HAP-1 (cell line): ENCODE measurements at regions not wholly inside any gene's neighbourhood (a gene's known extent, or its start where the extent isn't known, plus 50 kb on each side); places are given as distances from the start of the nearest gene placed in this dataset.
A peak's percentile ranks its signal among the peaks of the same experiment; 100 is the strongest.

Source experiments
- DNase-seq, 2 experiments: peaks; one replicate each; pipeline ENCODE4 v3.0.0-alpha.2; 2016 to 2020; ENCODE audit warnings: low spot score in 2 of 2
- H3K27me3 ChIP-seq: fragments of 250-450 bp; sonication (Bioruptor Pico); 2 replicates; pipeline ENCODE4 v1.5.1; 2020; ENCODE audit warnings: low read depth, mild to moderate bottlenecking, moderate library complexity
- H3K36me3 ChIP-seq: fragments of 250-450 bp; sonication (Bioruptor Pico); replicated peaks from 2 replicates; pipeline ENCODE4 v1.5.1; 2020; ENCODE audit warnings: mild to moderate bottlenecking
- H3K4me1 ChIP-seq: fragments of 250-450 bp; sonication (Bioruptor Pico); 2 replicates; pipeline ENCODE4 v1.5.1; 2020; ENCODE audit warnings: mild to moderate bottlenecking
- H3K4me3 ChIP-seq: fragments of 250-450 bp; sonication (Bioruptor Pico); 2 replicates; pipeline ENCODE4 v1.5.1; 2020; ENCODE audit warnings: mild to moderate bottlenecking, moderate library complexity
- H3K9me3 ChIP-seq: fragments of 250-450 bp; sonication (Bioruptor Pico); 2 replicates; pipeline ENCODE4 v1.5.1; 2020; ENCODE audit warnings: mild to moderate bottlenecking, moderate library complexity
- in situ Hi-C: fragments of 300-500 bp; cut with MboI; formaldehyde crosslinking; loops from 3 replicates; pipeline ENCODE4 v1.14.3; 2020; ENCODE audit warnings: low sequenced_read_pairs, inconsistent platforms, mixed read lengths

DNA sequence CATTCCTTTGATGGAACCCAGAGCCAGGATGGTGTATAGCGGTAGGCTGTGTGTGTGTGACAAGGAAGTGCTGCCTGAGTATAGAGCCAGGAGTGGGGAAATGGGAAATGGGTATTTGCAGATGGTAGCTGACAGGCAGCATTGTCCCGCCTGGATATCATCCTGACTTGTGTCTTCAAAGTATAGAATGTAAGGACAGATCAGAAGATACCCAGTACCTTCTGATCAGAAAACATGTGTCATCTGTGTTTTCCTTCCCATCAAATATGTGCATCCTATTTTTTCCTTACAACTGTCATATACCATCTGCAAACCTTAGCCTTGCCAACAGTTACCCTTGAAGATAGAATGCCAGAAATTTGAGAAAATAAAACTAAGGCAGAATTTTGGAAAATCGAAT lies 146.2 kb upstream of the CBLB start:
- Histone ChIP-seq H3K27me3 (no peaks in the 10 kb centered on the region), H3K36me3 (no peaks in the 10 kb centered on the region), H3K9me3 (no peaks in the 10 kb centered on the region), H3K4me3 (no peak overlapping the region), H3K4me1 (no peaks in the 10 kb centered on the region)
- in situ Hi-C loops: no loop called here
- DNase-seq: no peak

- H3K4me3 ChIP-seq: no peak overlapping the region
- H3K9me3 ChIP-seq: no peaks in the 10 kb centered on the region
- no peaks in the 10 kb centered on the region for H3K36me3 ChIP-seq
- no peaks in the 10 kb centered on the region for H3K27me3 ChIP-seq
- in situ Hi-C loops: no loop called here
- peak in 1 of 2 experiments; percentile 12 for DNase-seq
- H3K4me1 ChIP-seq: no peaks in the 10 kb centered on the region; the same call in 1 of the 2 replicates
Measured at GRCh38 chr3:106018102-106018501, 149.3 kb upstream of the CBLB start.

- no peaks in the 10 kb centered on the region; the same call in 1 of the 2 replicates for H3K4me1 ChIP-seq
- H3K36me3 ChIP-seq: no peaks in the 10 kb centered on the region
- no peaks in the 10 kb centered on the region for H3K9me3 ChIP-seq
- in situ Hi-C loops: no loop called here
- no peak overlapping the region for H3K4me3 ChIP-seq
- H3K27me3 ChIP-seq: no peaks in the 10 kb centered on the region
- no peak for DNase-seq
Measured at GRCh38 chr3:106018929-106019550, 150.2 kb upstream of the CBLB start.

GRCh38 chr3:106022913-106023312 lies 154.1 kb upstream of the CBLB start:
- H3K4me3 ChIP-seq: no peak overlapping the region
- in situ Hi-C loops: no loop called here
- H3K36me3 ChIP-seq: no peaks in the 10 kb centered on the region
- DNase-seq: no peak
- H3K27me3 ChIP-seq: no peaks in the 10 kb centered on the region
- no peaks in the 10 kb centered on the region for H3K9me3 ChIP-seq
- H3K4me1 ChIP-seq: no peaks in the 10 kb centered on the region; the same call in 1 of the 2 replicates

DNA sequence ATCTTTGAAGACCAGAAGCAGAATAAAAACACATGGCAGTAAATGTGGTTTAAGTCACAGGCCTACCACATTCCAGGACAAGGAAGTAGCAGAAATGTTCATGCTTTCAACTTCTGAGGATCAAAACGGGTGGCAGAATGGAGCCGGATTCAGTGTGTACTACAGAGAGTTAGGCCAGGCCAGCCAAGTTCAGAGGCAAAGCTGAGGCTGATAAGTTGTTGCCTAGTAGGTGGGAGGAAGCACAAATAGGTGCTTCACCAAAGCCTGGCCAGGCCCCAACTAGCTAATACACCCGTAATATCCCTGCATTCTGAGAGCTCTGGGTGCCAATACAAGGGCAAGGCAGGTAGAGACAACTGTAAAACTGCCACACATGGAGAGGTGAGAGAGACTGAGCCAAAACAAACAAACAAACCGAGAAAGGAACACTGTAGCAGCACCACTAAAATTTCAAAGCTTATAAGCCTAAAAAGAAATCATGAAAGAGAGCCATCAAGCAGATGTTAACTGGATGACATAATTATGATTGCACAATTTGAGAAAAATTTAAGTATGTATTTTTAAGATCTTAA lies 156.4 kb upstream of the CBLB start:
- Histone ChIP-seq H3K27me3 (no peaks in the 10 kb centered on the region), H3K9me3 (no peaks in the 10 kb centered on the region), H3K4me1 (no peaks in the 10 kb centered on the region; the same call in 1 of the 2 replicates), H3K4me3 (no peak overlapping the region), H3K36me3 (no peaks in the 10 kb centered on the region)
- no peak for DNase-seq
- in situ Hi-C loops: no loop called here

GRCh38 chr3:106029954-106030626 lies 161.3 kb upstream of the CBLB start:
- Histone ChIP-seq H3K4me1 (no peaks in the 10 kb centered on the region), H3K4me3 (no peak overlapping the region), H3K9me3 (no peaks in the 10 kb centered on the region), H3K27me3 (no peaks in the 10 kb centered on the region; the same call in 1 of the 2 replicates), H3K36me3 (no peaks in the 10 kb centered on the region)
- in situ Hi-C loops: no loop called here
- DNase-seq: no peak

- Histone ChIP-seq H3K9me3 (no peaks in the 10 kb centered on the region), H3K4me1 (no peaks in the 10 kb centered on the region), H3K27me3 (no peaks in the 10 kb centered on the region; the same call in 1 of the 2 replicates), H3K36me3 (no peaks in the 10 kb centered on the region), H3K4me3 (no peak overlapping the region)
- no peak for DNase-seq
- in situ Hi-C loops: no loop called here
Measured at GRCh38 chr3:106030627-106030963, 161.8 kb upstream of the CBLB start.

GRCh38 chr3:106032479-106032878 lies 163.7 kb upstream of the CBLB start:
- Histone ChIP-seq H3K4me3 (no peak overlapping the region), H3K9me3 (no peaks in the 10 kb centered on the region), H3K27me3 (no peaks in the 10 kb centered on the region; the same call in 1 of the 2 replicates), H3K36me3 (no peaks in the 10 kb centered on the region), H3K4me1 (no peaks in the 10 kb centered on the region)
- DNase-seq: no peak
- in situ Hi-C loops: no loop called here

DNA sequence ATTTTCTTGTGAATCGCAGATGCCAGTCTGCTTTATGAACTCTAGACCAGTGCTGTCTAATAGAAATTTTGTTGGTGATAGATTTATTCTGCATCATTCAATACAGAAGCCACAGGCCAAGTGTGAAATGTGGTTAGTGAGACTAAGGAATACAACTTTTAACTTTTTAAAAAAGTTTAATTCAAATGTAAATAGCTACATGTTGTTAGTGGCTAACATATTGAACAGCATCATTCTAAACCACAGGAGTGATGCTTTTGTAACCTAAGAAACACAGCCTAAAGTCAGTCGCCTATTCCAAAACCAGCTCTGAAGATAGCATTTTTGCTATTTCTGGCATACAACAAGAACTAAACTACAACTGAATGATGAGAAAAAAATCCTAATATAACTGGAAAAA lies 164.8 kb upstream of the CBLB start:
- no peaks in the 10 kb centered on the region for H3K9me3 ChIP-seq
- in situ Hi-C loops: no loop called here
- no peaks in the 10 kb centered on the region; the same call in 1 of the 2 replicates for H3K27me3 ChIP-seq
- no peak for DNase-seq
- no peaks in the 10 kb centered on the region for H3K4me1 ChIP-seq
- H3K36me3 ChIP-seq: no peaks in the 10 kb centered on the region
- no peak overlapping the region for H3K4me3 ChIP-seq

DNA sequence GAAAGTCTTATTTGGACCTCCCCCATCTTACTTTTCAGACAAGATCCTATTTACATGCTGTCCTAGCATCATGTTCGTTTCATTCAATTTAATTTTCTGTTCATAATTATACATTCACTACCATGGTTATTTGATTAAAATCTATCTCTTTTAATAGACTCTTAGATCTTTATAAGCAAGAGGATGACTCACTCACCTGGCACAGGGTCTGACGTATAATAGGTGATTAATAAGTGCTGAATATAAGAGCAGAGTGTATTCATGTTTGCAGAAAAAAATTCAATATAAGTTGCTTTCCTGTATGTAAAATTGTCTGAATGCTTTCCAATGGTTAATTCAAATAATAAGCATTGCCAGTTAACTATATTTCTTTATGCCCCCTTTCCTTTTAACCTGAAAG lies 165.5 kb upstream of the CBLB start:
- Histone ChIP-seq H3K9me3 (no peaks in the 10 kb centered on the region), H3K36me3 (no peaks in the 10 kb centered on the region), H3K4me1 (no peaks in the 10 kb centered on the region), H3K27me3 (no peaks in the 10 kb centered on the region; the same call in 1 of the 2 replicates), H3K4me3 (no peak overlapping the region)
- in situ Hi-C loops: no loop called here
- DNase-seq: no peak

GRCh38 chr3:106035619-106036018 lies 166.8 kb upstream of the CBLB start:
- Histone ChIP-seq H3K9me3 (no peaks in the 10 kb centered on the region), H3K27me3 (no peaks in the 10 kb centered on the region; the same call in 1 of the 2 replicates), H3K4me1 (no peaks in the 10 kb centered on the region), H3K4me3 (no peak overlapping the region), H3K36me3 (no peaks in the 10 kb centered on the region)
- in situ Hi-C loops: no loop called here
- DNase-seq: no peak

DNA sequence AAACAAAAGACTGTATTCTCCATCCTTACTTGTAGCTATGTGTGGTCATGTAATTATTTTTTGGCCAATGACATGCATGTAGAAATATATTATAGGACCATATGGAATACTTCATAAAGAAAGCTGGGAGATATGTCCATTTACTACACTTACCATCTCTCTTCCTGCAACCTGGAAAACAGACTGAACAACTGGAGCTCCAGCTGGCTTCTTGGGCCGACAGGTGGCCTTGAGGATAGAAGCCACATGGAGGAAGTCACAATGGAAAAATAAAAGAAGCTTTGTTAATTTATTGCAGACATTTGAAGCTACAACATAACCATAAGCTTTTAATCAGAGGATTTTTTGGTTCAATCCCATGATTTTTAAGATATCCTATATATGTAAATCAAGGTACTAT lies 167.9 kb upstream of the CBLB start:
- H3K4me1 ChIP-seq: no peaks in the 10 kb centered on the region
- in situ Hi-C loops: no loop called here
- H3K27me3 ChIP-seq: no peaks in the 10 kb centered on the region; the same call in 1 of the 2 replicates
- no peak overlapping the region for H3K4me3 ChIP-seq
- no peak for DNase-seq
- no peaks in the 10 kb centered on the region for H3K36me3 ChIP-seq
- no peaks in the 10 kb centered on the region for H3K9me3 ChIP-seq

DNA sequence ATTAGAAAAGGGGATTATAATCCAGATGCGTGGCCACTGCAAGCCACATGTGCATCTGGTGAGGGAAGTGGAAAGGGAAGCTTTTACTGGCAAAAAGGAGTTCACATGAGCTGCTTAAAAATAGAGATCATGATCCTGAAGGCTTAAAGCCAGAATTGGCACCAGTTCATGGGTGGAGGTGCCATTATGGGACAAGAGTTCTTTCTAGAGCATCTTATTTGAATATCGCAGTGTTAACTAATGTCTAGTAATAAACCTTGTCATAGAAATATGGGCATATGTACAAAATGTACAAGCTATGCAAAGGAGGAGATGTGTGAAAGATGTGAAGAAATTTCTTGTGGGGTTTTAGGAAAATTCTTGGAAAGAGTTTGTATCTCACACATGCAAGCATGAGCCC lies 178.4 kb upstream of the CBLB start:
- Histone ChIP-seq H3K9me3 (no peaks in the 10 kb centered on the region), H3K4me1 (no peaks in the 10 kb centered on the region), H3K4me3 (no peak overlapping the region), H3K27me3 (no peaks in the 10 kb centered on the region), H3K36me3 (no peaks in the 10 kb centered on the region)
- no peak for DNase-seq
- in situ Hi-C loops: no loop called here

GRCh38 chr3:106048946-106049481 lies 180.2 kb upstream of the CBLB start:
- in situ Hi-C loops: no loop called here
- H3K27me3 ChIP-seq: no peaks in the 10 kb centered on the region
- H3K4me3 ChIP-seq: no peak overlapping the region
- DNase-seq: no peak
- H3K9me3 ChIP-seq: no peaks in the 10 kb centered on the region
- H3K36me3 ChIP-seq: no peaks in the 10 kb centered on the region
- H3K4me1 ChIP-seq: no peaks in the 10 kb centered on the region
